Left kidney (tissue), 1 donor: ENCODE measurements at regions not wholly inside any gene's neighbourhood (a gene's known extent, or its start where the extent isn't known, plus 50 kb on each side); places are given as distances from the start of the nearest gene placed in this dataset.

ENCODE experiments used
- DNase-seq: peaks from one replicate; pipeline ENCODE4 v3.0.0-alpha.2; 2013

DNA sequence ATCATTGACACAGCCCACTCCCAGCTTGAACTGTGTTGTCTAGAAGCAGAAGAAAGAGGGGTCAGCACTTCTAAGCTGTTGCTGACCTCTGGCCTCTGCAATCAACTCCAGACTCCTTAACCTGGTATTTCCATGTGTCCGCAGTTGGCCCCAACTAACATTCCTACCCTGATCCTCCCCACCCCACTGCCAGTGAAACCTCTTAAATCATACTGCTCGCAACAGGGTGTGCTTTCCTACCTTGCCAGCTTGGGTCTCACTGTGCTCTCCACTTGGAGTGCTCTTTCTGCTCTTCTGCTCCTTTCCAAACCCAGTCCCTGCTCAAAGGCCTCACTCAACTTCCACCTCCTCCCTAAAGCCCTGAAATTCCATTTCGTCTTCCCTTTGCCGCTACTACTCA, 52.3 kb upstream of the RPS6KA3 start:
- DNase-seq, result no peak

DNA sequence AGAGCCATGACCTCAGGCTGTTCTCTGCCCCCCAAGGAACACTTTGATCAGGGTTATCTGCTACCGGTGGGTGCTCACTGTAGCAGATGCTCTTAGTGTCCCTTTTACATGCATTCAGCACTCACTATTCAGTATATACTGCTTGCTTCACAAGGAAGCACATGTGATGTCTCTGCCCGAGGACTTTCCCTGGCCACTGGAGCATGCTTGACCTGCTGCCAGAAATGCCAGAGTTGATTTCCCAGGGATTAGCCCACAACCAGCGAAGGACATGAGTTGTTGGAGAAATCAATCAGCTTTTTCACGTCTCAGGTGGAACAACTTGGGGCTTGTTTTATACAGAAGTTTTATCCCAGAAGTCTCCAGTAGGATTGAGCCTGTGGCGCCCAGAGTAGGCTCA, 51.2 kb upstream of the RPS6KA3 start:
- DNase-seq, result no peak
